SHP77 (cell line): ENCODE measurements at regions not wholly inside any gene's neighbourhood (a gene's known extent, or its start where the extent isn't known, plus 50 kb on each side); places are given as distances from the start of the nearest gene placed in this dataset.
"Not testable (repeated sequence)": the region's sequence is repeated elsewhere in the genome, so short reads cannot be mapped to it uniquely, and the experiment has no call there.

ENCODE experiments used
- DNase-seq, 2 experiments: peaks; one replicate each; lab custom pipeline; 2025; lab: John Stamatoyannopoulos, UW

GRCh38 chr7:91462316-91462715 lies 198.1 kb downstream of the FZD1 start:
- no peak for DNase-seq

DNA sequence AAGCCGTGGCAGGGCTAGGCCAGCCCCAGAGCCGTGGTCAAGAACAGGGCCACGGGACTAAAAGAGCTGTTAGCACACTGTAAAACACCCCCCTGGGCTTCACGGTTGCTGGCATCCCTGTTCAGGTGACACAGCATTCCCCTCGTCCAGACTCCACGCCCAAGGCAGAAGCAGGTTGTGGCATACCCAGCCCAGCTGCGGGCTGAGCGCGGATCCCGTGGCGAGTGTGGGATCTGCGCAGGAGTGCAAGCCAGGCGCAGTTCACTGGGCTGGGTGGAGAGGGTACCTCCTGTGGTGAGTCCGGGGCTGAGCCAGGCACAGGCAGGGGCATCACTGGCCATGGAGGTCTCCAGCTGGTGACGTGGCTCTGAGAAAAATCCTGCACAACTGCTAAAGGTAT lies 199.1 kb downstream of the FZD1 start:
- DNase-seq = no peak

DNA sequence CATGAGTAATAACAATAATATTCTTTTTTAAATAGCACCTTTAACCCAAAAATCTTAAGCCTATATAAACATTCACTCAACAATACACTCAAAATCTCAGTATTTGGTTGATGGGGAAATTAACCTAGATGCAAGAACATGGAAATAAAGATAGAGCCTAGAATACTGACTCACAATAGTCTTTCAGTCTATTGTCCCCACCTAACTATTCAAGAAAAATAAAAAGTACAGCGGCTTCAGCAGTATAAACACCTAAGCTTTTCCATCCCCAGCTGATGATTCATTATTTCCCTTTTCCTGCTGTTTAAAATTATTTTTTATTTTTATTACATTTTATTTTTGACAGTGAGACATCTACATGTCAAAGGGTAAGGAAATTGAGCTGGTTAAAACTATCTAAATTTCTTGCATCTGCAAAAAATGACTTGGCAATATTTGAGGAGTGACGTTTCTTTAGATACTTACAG lies 201.4 kb downstream of the FZD1 start:
- DNase-seq = no peak

- DNase-seq = no peak
These were observed 204.0 kb downstream of the FZD1 start for GRCh38 chr7:91468256-91468655.

DNA sequence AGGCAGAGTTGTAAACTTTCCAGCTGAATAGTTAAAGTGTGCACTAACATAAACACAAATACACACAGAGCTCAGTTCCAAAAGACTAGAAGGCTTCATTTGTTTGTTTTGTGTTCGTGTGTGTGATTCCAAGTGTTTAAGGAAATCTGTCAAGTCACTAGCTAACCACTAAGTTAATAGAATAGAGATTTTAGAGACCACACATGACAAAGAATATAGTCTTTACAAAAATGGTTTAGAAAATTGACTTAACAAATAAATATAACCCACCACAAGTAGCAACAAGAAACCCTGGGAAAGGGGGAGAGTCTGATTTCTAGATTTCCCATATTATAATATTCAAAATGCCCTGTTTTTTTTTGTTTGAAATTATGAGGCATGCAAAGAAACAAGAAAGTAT lies 209.4 kb downstream of the FZD1 start:
- no peak for DNase-seq

GRCh38 chr7:91474074-91474473 lies 209.8 kb downstream of the FZD1 start:
- no peak for DNase-seq

GRCh38 chr7:91480470-91480869 lies 216.2 kb downstream of the FZD1 start:
- not testable (repeated sequence) for DNase-seq

- DNase-seq = no peak
These were observed 227.6 kb downstream of the FZD1 start for GRCh38 chr7:91491868-91492267.

DNA sequence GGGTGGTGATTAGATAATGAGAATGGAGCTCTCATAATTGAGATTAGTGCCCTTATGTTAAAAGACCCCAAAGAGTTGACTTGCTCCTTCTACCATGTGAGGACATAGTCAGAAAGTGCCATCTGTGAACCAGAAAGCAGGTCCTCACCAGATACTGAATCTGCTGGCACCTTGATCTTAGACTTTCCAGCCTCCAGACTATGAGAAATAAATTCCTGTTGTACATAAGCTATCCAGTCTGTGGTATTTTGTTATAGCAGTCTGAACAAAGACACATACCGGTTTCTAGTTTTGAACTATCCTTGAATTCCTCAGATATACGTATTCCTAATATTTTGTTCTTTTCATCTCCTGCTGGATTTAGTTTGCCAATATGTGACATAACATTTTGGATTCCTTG lies 228.1 kb downstream of the FZD1 start:
- DNase-seq = no peak

- no peak for DNase-seq
These were observed 228.5 kb downstream of the FZD1 start for GRCh38 chr7:91492773-91493172.

- DNase-seq = no peak
These were observed 230.2 kb downstream of the FZD1 start for GRCh38 chr7:91494450-91494849.

- no peak for DNase-seq
These were observed 232.1 kb downstream of the FZD1 start for GRCh38 chr7:91496251-91496820.

DNA sequence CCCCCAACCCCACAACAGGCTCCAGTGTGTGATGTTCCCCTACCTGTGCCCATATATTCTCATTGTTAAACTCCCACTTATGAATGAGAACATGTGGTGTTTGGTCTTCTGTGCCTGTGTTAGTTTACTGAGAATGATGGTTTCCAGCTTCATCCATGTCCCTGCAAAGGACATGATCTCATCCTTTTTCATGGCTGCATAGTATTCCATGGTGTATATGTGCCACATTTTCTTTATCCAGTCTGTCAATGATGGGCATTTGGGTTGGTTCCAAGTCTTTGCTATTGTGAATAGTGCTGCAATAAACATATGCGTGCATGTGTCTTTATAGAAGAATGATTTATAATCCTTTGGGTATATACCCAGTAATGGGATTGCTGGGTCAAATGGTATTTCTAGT lies 233.0 kb downstream of the FZD1 start:
- DNase-seq = not testable (repeated sequence)

- no peak for DNase-seq
These were observed 239.8 kb downstream of the FZD1 start for GRCh38 chr7:91503934-91504555.

DNA sequence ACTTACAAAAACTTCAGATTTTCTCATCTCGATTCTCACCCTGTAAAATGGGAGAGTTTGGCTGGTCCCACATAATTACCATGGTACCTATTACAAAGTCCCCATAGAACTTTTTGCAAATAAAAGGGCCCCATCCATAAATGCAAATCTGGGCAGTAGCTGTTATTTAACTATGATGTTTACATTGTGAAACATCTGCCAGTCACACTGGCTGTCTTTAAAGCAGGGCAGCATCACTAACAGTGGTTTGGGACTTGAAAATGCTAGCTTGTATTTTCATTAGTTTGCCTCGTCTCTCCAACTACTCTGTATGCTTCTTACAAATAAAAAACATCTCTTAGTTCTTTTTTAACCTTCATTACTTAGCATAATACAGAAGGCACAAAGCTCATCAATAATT lies 240.7 kb downstream of the FZD1 start:
- no peak for DNase-seq

GRCh38 chr7:91506966-91507365 lies 242.7 kb downstream of the FZD1 start:
- not testable (repeated sequence) for DNase-seq

DNA sequence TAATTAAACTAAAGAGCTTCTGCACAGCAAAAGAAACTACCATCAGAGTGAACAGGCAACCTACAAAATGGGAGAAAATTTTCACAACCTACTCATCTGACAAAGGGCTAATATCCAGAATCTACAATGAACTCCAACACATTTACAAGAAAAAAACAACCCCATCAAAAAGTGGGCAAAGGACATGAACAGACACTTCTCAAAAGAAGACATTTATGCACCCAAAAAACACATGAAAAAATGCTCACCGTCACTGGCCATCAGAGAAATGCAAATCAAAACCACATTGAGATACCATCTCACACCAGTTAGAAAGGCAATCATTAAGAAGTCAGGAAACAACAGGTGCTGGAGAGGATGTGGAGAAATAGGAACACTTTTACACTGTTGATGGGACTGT lies 247.6 kb downstream of the FZD1 start:
- DNase-seq = not testable (repeated sequence)

GRCh38 chr7:91512958-91513357 lies 248.7 kb downstream of the FZD1 start:
- DNase-seq = no peak

- no peak for DNase-seq
These were observed 250.4 kb downstream of the FZD1 start for GRCh38 chr7:91514591-91514990.

DNA sequence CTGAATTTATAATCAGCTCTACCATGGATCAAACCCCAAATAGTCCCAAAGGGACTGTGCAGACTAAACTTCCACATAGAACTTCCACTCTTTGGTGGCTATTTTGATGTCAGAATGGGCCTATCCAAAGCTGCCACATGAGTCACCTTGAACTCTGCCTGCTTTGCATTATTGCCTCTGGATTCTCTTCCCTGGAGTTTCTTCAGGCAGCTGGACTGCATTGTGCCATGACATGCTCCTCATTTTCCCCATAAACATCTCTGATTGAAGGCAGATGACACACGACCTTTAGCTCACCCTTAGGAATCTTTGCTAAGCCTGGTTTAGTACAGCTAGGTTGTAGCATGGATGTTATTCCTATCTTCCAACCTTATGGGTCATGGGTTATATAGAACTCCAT lies 251.7 kb downstream of the FZD1 start:
- DNase-seq = no peak

GRCh38 chr7:91517201-91517785 lies 253.1 kb downstream of the FZD1 start:
- DNase-seq = no peak

- DNase-seq = no peak
These were observed 253.8 kb downstream of the FZD1 start for GRCh38 chr7:91518058-91518457.

GRCh38 chr7:91519241-91520158 lies 255.3 kb downstream of the FZD1 start:
- peak in 1 of 2 experiments; percentile 7 for DNase-seq
